Right atrium auricular region (tissue), 2 donors: ENCODE measurements at regions not wholly inside any gene's neighbourhood (a gene's known extent, or its start where the extent isn't known, plus 50 kb on each side); places are given as distances from the start of the nearest gene placed in this dataset.
"Not testable (repeated sequence)": the region's sequence is repeated elsewhere in the genome, so short reads cannot be mapped to it uniquely, and the experiment has no call there.

ENCODE experiments used
- DNase-seq: peaks from one replicate; pipeline ENCODE4 v3.0.0-alpha.2; 2019; ENCODE audit warnings: low spot score
- H3K27ac ChIP-seq, 2 donors: fragments of 200-600 bp; sonication (generic); 1 replicate in 1 of 2; 2 replicates in 1 of 2; pipeline ENCODE4 v1.5.1; 2016 to 2019
- H3K27me3 ChIP-seq, 2 donors: fragments of 200-600 bp; sonication (generic); one replicate each; pipeline versions ENCODE4 v1.5.1 to v1.6.0; 2017 to 2019
- H3K36me3 ChIP-seq: fragments of 200-600 bp; sonication (generic); one replicate; pipeline ENCODE4 v1.5.1; 2016
- H3K4me1 ChIP-seq, 2 donors: fragments of 200-600 bp; sonication (generic); one replicate each; pipeline versions ENCODE4 v1.5.1 to v1.6.0; 2017 to 2019
- H3K4me3 ChIP-seq, 2 donors: fragments of 200-600 bp; sonication (generic); 1 replicate in 1 of 2; 2 replicates in 1 of 2; pipeline ENCODE4 v1.5.1; 2017 to 2019; ENCODE audit warnings: mild to moderate bottlenecking in 1 of 2, moderate library complexity in 1 of 2
- H3K9me3 ChIP-seq, 2 donors: fragments of 200-600 bp; sonication (generic); one replicate each; pipeline ENCODE4 v1.5.1; 2019
- TF ChIP-seq, protein P1 (sequence below), 2 donors: fragments of 200-600 bp; sonication (generic); IDR thresholded peaks; one replicate each; pipeline ENCODE4 v1.5.1; 2019; ENCODE audit warnings: antibody characterized with exemption in 2 of 2

DNA sequence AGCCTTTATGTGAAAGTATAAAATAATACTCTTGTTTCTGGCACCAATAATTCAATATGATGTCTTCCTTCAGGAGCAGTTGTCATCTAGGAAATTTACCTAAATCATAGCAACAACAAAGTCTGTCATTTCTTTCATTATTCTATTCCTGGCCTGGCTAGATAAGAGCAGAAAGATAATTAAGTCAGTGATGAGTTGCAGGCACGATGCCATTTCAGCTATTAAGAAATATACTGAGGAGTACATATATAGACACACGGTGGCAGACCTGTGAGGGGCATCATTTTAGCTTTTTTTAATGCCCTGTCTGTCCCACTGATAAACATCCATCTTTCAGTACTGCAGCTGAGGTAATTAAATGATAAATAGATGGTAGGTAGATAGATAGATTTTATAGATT, 756.1 kb upstream of the EPHA7 start:
- no peak for DNase-seq
- H3K27me3 ChIP-seq = no peaks in the 10 kb centered on the region
- no peaks in the 10 kb centered on the region for H3K4me1 ChIP-seq
- no peaks in the 10 kb centered on the region for H3K9me3 ChIP-seq
- no peak overlapping the region for H3K27ac ChIP-seq
- no peaks in the 10 kb centered on the region for H3K36me3 ChIP-seq
- TF ChIP-seq, protein P1, sequence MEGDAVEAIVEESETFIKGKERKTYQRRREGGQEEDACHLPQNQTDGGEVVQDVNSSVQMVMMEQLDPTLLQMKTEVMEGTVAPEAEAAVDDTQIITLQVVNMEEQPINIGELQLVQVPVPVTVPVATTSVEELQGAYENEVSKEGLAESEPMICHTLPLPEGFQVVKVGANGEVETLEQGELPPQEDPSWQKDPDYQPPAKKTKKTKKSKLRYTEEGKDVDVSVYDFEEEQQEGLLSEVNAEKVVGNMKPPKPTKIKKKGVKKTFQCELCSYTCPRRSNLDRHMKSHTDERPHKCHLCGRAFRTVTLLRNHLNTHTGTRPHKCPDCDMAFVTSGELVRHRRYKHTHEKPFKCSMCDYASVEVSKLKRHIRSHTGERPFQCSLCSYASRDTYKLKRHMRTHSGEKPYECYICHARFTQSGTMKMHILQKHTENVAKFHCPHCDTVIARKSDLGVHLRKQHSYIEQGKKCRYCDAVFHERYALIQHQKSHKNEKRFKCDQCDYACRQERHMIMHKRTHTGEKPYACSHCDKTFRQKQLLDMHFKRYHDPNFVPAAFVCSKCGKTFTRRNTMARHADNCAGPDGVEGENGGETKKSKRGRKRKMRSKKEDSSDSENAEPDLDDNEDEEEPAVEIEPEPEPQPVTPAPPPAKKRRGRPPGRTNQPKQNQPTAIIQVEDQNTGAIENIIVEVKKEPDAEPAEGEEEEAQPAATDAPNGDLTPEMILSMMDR (IDR thresholded peaks at IDR 0.05) = no peak
- H3K4me3 ChIP-seq = no peak overlapping the region

DNA sequence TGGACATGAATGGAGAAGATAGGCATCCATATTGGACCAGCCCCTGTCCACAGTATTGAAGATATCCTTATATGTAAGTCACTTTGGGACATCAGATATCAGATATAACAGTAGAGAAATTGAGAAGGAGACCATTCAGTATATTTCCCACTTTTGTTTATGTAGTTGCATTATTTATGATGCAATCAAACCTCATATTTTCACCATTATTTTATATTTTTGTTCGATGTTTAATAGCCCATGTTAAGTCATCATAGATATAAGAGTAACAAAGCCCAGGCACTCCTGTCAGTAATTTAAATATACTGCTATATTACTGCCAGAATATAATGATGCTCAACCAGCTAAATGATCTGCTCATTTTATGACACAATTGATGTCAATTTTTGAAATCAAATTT, 744.5 kb upstream of the EPHA7 start:
- Histone ChIP-seq H3K9me3 (no peaks in the 10 kb centered on the region), H3K36me3 (no peaks in the 10 kb centered on the region), H3K4me1 (no peaks in the 10 kb centered on the region), H3K27ac (no peak overlapping the region), H3K4me3 (no peak overlapping the region), H3K27me3 (no peaks in the 10 kb centered on the region)
- TF ChIP-seq, protein P1 (IDR thresholded peaks at IDR 0.05) = no peak
- DNase-seq = no peak

DNA sequence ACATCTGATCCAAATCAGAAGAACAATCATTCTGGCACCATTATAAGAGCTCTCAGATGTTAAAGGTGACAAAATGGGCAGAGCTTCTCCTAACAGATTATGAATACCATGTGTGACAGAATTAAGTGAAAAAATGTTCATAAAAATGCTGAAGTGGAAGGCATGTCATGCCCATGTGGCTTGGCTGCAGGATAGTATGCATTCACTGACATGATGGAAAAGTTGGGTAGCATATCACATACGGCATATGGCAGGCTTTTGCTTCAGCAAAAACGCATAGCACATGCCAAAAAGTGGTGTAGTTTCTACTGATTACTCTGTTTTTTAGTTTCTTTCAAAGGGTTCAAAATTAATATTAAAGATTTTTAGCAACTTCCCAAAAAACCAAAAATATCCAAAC, 731.5 kb upstream of the EPHA7 start:
- H3K36me3 ChIP-seq = no peaks in the 10 kb centered on the region
- no peak for DNase-seq
- no peaks in the 10 kb centered on the region for H3K27me3 ChIP-seq
- H3K4me3 ChIP-seq = no peak overlapping the region
- TF ChIP-seq, protein P1 (IDR thresholded peaks at IDR 0.05) = no peak
- no peaks in the 10 kb centered on the region for H3K4me1 ChIP-seq
- no peaks in the 10 kb centered on the region for H3K9me3 ChIP-seq
- H3K27ac ChIP-seq = no peak overlapping the region

GRCh38 chr6:94144807-94145206, 725.4 kb upstream of the EPHA7 start:
- H3K4me3 ChIP-seq = no peak overlapping the region
- no peaks in the 10 kb centered on the region for H3K9me3 ChIP-seq
- no peaks in the 10 kb centered on the region for H3K4me1 ChIP-seq
- no peak overlapping the region for H3K27ac ChIP-seq
- no peaks in the 10 kb centered on the region for H3K27me3 ChIP-seq
- TF ChIP-seq, protein P1 (IDR thresholded peaks at IDR 0.05) = no peak
- DNase-seq = no peak
- H3K36me3 ChIP-seq = no peaks in the 10 kb centered on the region

GRCh38 chr6:94137178-94137577, 717.8 kb upstream of the EPHA7 start:
- H3K27me3 ChIP-seq, H3K9me3 ChIP-seq, DNase-seq, H3K4me1 ChIP-seq, H3K27ac ChIP-seq, H3K36me3 ChIP-seq, H3K4me3 ChIP-seq: not testable (repeated sequence)

GRCh38 chr6:94133106-94133505, 713.7 kb upstream of the EPHA7 start:
- Histone ChIP-seq H3K27ac (no peak overlapping the region), H3K36me3 (no peaks in the 10 kb centered on the region), H3K27me3 (no peaks in the 10 kb centered on the region), H3K4me3 (no peak overlapping the region), H3K4me1 (no peaks in the 10 kb centered on the region), H3K9me3 (no peaks in the 10 kb centered on the region)
- DNase-seq = no peak
- TF ChIP-seq, protein P1 (IDR thresholded peaks at IDR 0.05) = no peak
